HG03045 (cell line): ENCODE measurements at regions not wholly inside any gene's neighbourhood (a gene's known extent, or its start where the extent isn't known, plus 50 kb on each side); places are given as distances from the start of the nearest gene placed in this dataset.
"Not testable (repeated sequence)": the region's sequence is repeated elsewhere in the genome, so short reads cannot be mapped to it uniquely, and the experiment has no call there.

Experiments
- ATAC-seq: cut with Tn5 transposase; IDR thresholded peaks from one replicate; pipeline ENCODE4 v1.9.1; 2021; ENCODE audit warnings: mild to moderate bottlenecking, moderate library complexity; ENCODE audit not compliant: unreplicated experiment

GRCh38 chr16:63896383-63897109 is 1225.3 kb downstream of the CDH11 start:
- ATAC-seq = no peak

- ATAC-seq = no peak
Measured at GRCh38 chr16:63890723-63891122, 1231.1 kb downstream of the CDH11 start.

GRCh38 chr16:63890081-63890480 is 1231.8 kb downstream of the CDH11 start:
- no peak for ATAC-seq

- ATAC-seq = no peak
Measured at GRCh38 chr16:63883091-63883490, 1238.8 kb downstream of the CDH11 start.

- no peak for ATAC-seq
Measured at GRCh38 chr16:63882576-63882975, 1239.3 kb downstream of the CDH11 start.

GRCh38 chr16:63880948-63881347 is 1240.9 kb downstream of the CDH11 start:
- no peak for ATAC-seq

- ATAC-seq = no peak
Measured at GRCh38 chr16:63877401-63877800, 1244.5 kb downstream of the CDH11 start.

GRCh38 chr16:63876103-63876502 is 1245.8 kb downstream of the CDH11 start:
- no peak for ATAC-seq

GRCh38 chr16:63860700-63861099 is 1261.2 kb downstream of the CDH11 start:
- ATAC-seq = not testable (repeated sequence)

GRCh38 chr16:63856537-63856936 is 1265.3 kb downstream of the CDH11 start:
- ATAC-seq = no peak

GRCh38 chr16:63850979-63851378 is 1270.9 kb downstream of the CDH11 start:
- no peak for ATAC-seq

- no peak for ATAC-seq
Measured at GRCh38 chr16:63841271-63841670, 1280.6 kb downstream of the CDH11 start.

GRCh38 chr16:63830061-63830460 is 1291.8 kb downstream of the CDH11 start:
- no peak for ATAC-seq

GRCh38 chr16:63822818-63823217 is 1299.0 kb downstream of the CDH11 start:
- ATAC-seq = no peak

- ATAC-seq = no peak
Measured at GRCh38 chr16:63816276-63816675, 1305.6 kb downstream of the CDH11 start.

- ATAC-seq = no peak
Measured at GRCh38 chr16:63813862-63814261, 1308.0 kb downstream of the CDH11 start.

- ATAC-seq = no peak
Measured at GRCh38 chr16:63808730-63809129, 1313.1 kb downstream of the CDH11 start.

GRCh38 chr16:63806794-63807506 is 1314.9 kb downstream of the CDH11 start:
- no peak for ATAC-seq

GRCh38 chr16:63804126-63804525 is 1317.7 kb downstream of the CDH11 start:
- ATAC-seq = no peak

- ATAC-seq = no peak
Measured at GRCh38 chr16:63789603-63790002, 1332.3 kb downstream of the CDH11 start.

GRCh38 chr16:63787014-63787413 is 1334.8 kb downstream of the CDH11 start:
- no peak for ATAC-seq

GRCh38 chr16:63785170-63785569 is 1336.7 kb downstream of the CDH11 start:
- ATAC-seq = no peak
